IMR-90 (cell line): ENCODE measurements at regions not wholly inside any gene's neighbourhood (a gene's known extent, or its start where the extent isn't known, plus 50 kb on each side); places are given as distances from the start of the nearest gene placed in this dataset.

Experiments
- ATAC-seq: fragments of 200-7000 bp; cut with Tn5 transposase; 2 replicates; pipeline ENCODE4 v1.9.1; 2020; ENCODE audit warnings: low read depth, mild to moderate bottlenecking, moderate library complexity
- BruUV-seq: library from RNA; stranded (reverse); fragments of 400-500 nt; replicated peaks from 2 replicates; lab custom pipeline; 2021; lab: Mats Ljungman, UMichigan
- CTCF ChIA-PET: fragments of 300-600 bp; formaldehyde crosslinking; extraction: SDS; loops from one replicate; lab custom pipeline; 2021; ENCODE audit warnings: antibody characterized with exemption; lab: Yijun Ruan, JAX
- POLR2A ChIA-PET: fragments of 300-600 bp; sonication (Branson Sonifier 250); formaldehyde crosslinking; loops from one replicate; lab custom pipeline; 2022; ENCODE audit warnings: antibody characterized with exemption; ENCODE audit not compliant: unreplicated experiment; lab: Charles Lee
- DNase-seq: peaks from one replicate; pipeline ENCODE4 v3.0.0; 2013
- H2AFZ ChIP-seq: replicated peaks from 2 replicates; pipeline ENCODE3; 2013; ENCODE audit warnings: low read length, mild to moderate bottlenecking; ENCODE audit not compliant: poor library complexity
- H2AK5ac ChIP-seq: 2 replicates; pipeline ENCODE4 v1.6.1; 2013; ENCODE audit warnings: low read depth, low read length, inconsistent platforms
- H2AK9ac ChIP-seq: replicated peaks from 2 replicates; pipeline ENCODE3; 2013; ENCODE audit warnings: mild to moderate bottlenecking, low read depth, low read length, moderate library complexity; ENCODE audit not compliant: poor library complexity
- H2BK120ac ChIP-seq: 2 replicates; pipeline ENCODE4 v1.6.1; 2013; ENCODE audit warnings: low read depth, low read length, inconsistent platforms
- H2BK15ac ChIP-seq: 3 replicates; pipeline ENCODE4 v1.6.1; 2013; ENCODE audit warnings: low read depth, low read length, inconsistent platforms
- H2BK20ac ChIP-seq: 2 replicates; pipeline ENCODE4 v1.6.1; 2013; ENCODE audit warnings: low read depth, mild to moderate bottlenecking, inconsistent platforms, low read length, moderate library complexity
- H2BK5ac ChIP-seq: 2 replicates; pipeline ENCODE4 v1.6.1; 2013; ENCODE audit warnings: mild to moderate bottlenecking, low read depth, low read length, inconsistent platforms; ENCODE audit not compliant: poor library complexity, severe bottlenecking
- H3K14ac ChIP-seq: replicated peaks from 2 replicates; pipeline ENCODE4 v1.6.1; 2013; ENCODE audit warnings: low read depth, low read length, inconsistent platforms
- H3K18ac ChIP-seq: 2 replicates; pipeline ENCODE4 v1.6.1; 2013; ENCODE audit warnings: low read depth, low read length, control low read depth
- H3K23ac ChIP-seq: 2 replicates; pipeline ENCODE4 v1.6.1; 2013; ENCODE audit warnings: low read depth, low read length, inconsistent platforms
- H3K27ac ChIP-seq: 2 replicates; pipeline ENCODE4 v1.5.1; 2013; ENCODE audit warnings: mild to moderate bottlenecking, control low read depth, low read length; ENCODE audit not compliant: insufficient read depth
- H3K27me3 ChIP-seq: 2 replicates; pipeline ENCODE4 v1.6.1; 2013; ENCODE audit warnings: low read length; ENCODE audit not compliant: control insufficient read depth, insufficient read depth
- H3K36me3 ChIP-seq: 2 replicates; pipeline ENCODE4 v1.6.1; 2013; ENCODE audit warnings: low read length, mixed read lengths; ENCODE audit not compliant: control insufficient read depth, insufficient read depth
- H3K4ac ChIP-seq: 2 replicates; pipeline ENCODE4 v1.6.1; 2013; ENCODE audit warnings: low read depth, low read length, inconsistent platforms
- H3K4me1 ChIP-seq: 2 replicates; pipeline ENCODE4 v1.6.1; 2013; ENCODE audit warnings: low read length, mixed read lengths; ENCODE audit not compliant: control insufficient read depth, insufficient read depth
- H3K4me2 ChIP-seq: 2 replicates; pipeline ENCODE4 v1.6.1; 2013; ENCODE audit warnings: low read depth, mild to moderate bottlenecking, control low read depth, low read length, moderate library complexity
- H3K4me3 ChIP-seq: 2 replicates; pipeline ENCODE4 v1.5.1; 2013; ENCODE audit warnings: low read depth, mild to moderate bottlenecking, control low read depth, low read length, moderate library complexity; ENCODE audit not compliant: insufficient read depth
- H3K56ac ChIP-seq: 2 replicates; pipeline ENCODE4 v1.6.1; 2013; ENCODE audit warnings: low read length, inconsistent platforms; ENCODE audit not compliant: insufficient read depth; ENCODE audit errors: extremely low read depth
- H3K79me1 ChIP-seq, 2 experiments: 2 replicates each; pipeline ENCODE4 v1.6.1; 2013; ENCODE audit warnings: low read length in 2 of 2, inconsistent platforms in 1 of 2, low read depth in 1 of 2
- H3K9ac ChIP-seq: 2 replicates; pipeline ENCODE4 v1.6.1; 2013; ENCODE audit warnings: low read depth, low read length, control low read depth
- H3K9me1 ChIP-seq: 2 replicates; pipeline ENCODE4 v1.6.1; 2013; ENCODE audit warnings: low read length, inconsistent platforms; ENCODE audit not compliant: insufficient read depth
- H3K9me3 ChIP-seq: 2 replicates; pipeline ENCODE4 v1.6.1; 2013; ENCODE audit warnings: low read length; ENCODE audit not compliant: control insufficient read depth, insufficient read depth
- H4K20me1 ChIP-seq: 2 replicates; pipeline ENCODE4 v1.6.1; 2013; ENCODE audit warnings: low read length, inconsistent platforms; ENCODE audit not compliant: insufficient read depth
- H4K5ac ChIP-seq: 2 replicates; pipeline ENCODE4 v1.6.1; 2013; ENCODE audit warnings: mild to moderate bottlenecking, low read depth, low read length, control low read depth
- H4K8ac ChIP-seq, 2 experiments: 2 replicates each; pipeline ENCODE4 v1.6.1; 2013; ENCODE audit warnings: low read depth in 2 of 2, low read length in 2 of 2, control low read depth in 1 of 2, inconsistent platforms in 1 of 2
- H4K91ac ChIP-seq: 2 replicates; pipeline ENCODE4 v1.6.1; 2013; ENCODE audit warnings: low read depth, low read length, inconsistent platforms; ENCODE audit not compliant: insufficient read depth
- BHLHE40 ChIP-seq: fragments of 150-350 bp; IDR thresholded peaks from 2 replicates; pipeline ENCODE4 v1.6.1; 2016; ENCODE audit warnings: mild to moderate bottlenecking, low read depth, low read length
- CEBPB ChIP-seq: IDR thresholded peaks from 2 replicates; pipeline ENCODE4 v1.6.1; 2012; ENCODE audit warnings: low read depth, low read length, improper control_type of control experiment
- CHD1 ChIP-seq: IDR thresholded peaks from 2 replicates; pipeline ENCODE4 v1.6.1; 2012; ENCODE audit warnings: low read depth, low read length, improper control_type of control experiment
- CTCF ChIP-seq: conservative IDR thresholded peaks from 2 replicates; pipeline ENCODE4 v1.5.1; 2012; ENCODE audit warnings: mild to moderate bottlenecking, low read depth, low read length, improper control_type of control experiment
- ELK1 ChIP-seq: fragments of 150-350 bp; IDR thresholded peaks from 2 replicates; pipeline ENCODE4 v1.6.1; 2016; ENCODE audit warnings: low read depth, mild to moderate bottlenecking, low read length, moderate library complexity, borderline replicate concordance
- FOS ChIP-seq: fragments of 150-350 bp; IDR thresholded peaks from 2 replicates; pipeline ENCODE4 v1.6.1; 2016; ENCODE audit warnings: low read depth, low read length
- MAFK ChIP-seq: IDR thresholded peaks from 2 replicates; pipeline ENCODE4 v1.6.1; 2012; ENCODE audit warnings: low read depth, low read length, improper control_type of control experiment
- MAZ ChIP-seq: IDR thresholded peaks from 2 replicates; pipeline ENCODE4 v1.6.1; 2012; ENCODE audit warnings: low read depth, mild to moderate bottlenecking, low read length, improper control_type of control experiment, moderate library complexity, borderline replicate concordance
- MXI1 ChIP-seq: IDR thresholded peaks from 2 replicates; pipeline ENCODE4 v1.6.1; 2012; ENCODE audit warnings: low read depth, mild to moderate bottlenecking, low read length, moderate library complexity, borderline replicate concordance
- NFE2L2 ChIP-seq: fragments of 150-350 bp; IDR thresholded peaks from 2 replicates; pipeline ENCODE4 v1.6.1; 2016; ENCODE audit warnings: low read depth, mild to moderate bottlenecking, low read length
- POLR2A ChIP-seq: IDR thresholded peaks from 2 replicates; pipeline ENCODE4 v1.6.1; 2012; ENCODE audit warnings: mild to moderate bottlenecking, low read depth, low read length
- RAD21 ChIP-seq: IDR thresholded peaks from 2 replicates; pipeline ENCODE4 v1.6.1; 2012; ENCODE audit warnings: low read length, improper control_type of control experiment
- RCOR1 ChIP-seq: IDR thresholded peaks from 2 replicates; pipeline ENCODE4 v1.6.1; 2012; ENCODE audit warnings: mild to moderate bottlenecking, low read length, improper control_type of control experiment; ENCODE audit not compliant: insufficient replicate concordance
- RFX5 ChIP-seq: IDR thresholded peaks from 2 replicates; pipeline ENCODE4 v1.8.0; 2012; ENCODE audit warnings: low read depth, mild to moderate bottlenecking, low read length, moderate library complexity
- SMC3 ChIP-seq: fragments of 150-350 bp; IDR thresholded peaks from 2 replicates; pipeline ENCODE4 v1.6.1; 2016; ENCODE audit warnings: low read depth, mild to moderate bottlenecking, antibody characterized with exemption, low read length, moderate library complexity
- USF2 ChIP-seq: fragments of 150-350 bp; IDR thresholded peaks from 2 replicates; pipeline ENCODE4 v1.6.1; 2017; ENCODE audit warnings: mild to moderate bottlenecking, antibody characterized with exemption, low read length, low read depth
- WGBS, 2 experiments: methylation state at CpG; one replicate each; pipeline versions ENCODE4 v1.1.5 to v1.1.7; 2013; ENCODE audit warnings: missing lambda C conversion rate in 2 of 2; ENCODE audit not compliant: insufficient read length in 1 of 2; ENCODE audit errors: extremely low coverage in 2 of 2; 5-methylcytosine and 5-hydroxymethylcytosine counted together
- dilution Hi-C: fragments of 300-500 bp; cut with HindIII; formaldehyde crosslinking; loops from one replicate; pipeline ENCODE4 v1.14.3; 2018; ENCODE audit warnings: low sequenced_read_pairs; ENCODE audit not compliant: unreplicated experiment
- in situ Hi-C: fragments of 300-500 bp; cut with MboI; formaldehyde crosslinking; loops from 3 replicates; pipeline ENCODE4 v1.14.3; 2019; ENCODE audit warnings: low sequenced_read_pairs, inconsistent platforms, mixed read lengths
- intact Hi-C: fragments of 100-400 bp; cut with micrococcal nuclease; formaldehyde crosslinking; loops from 2 replicates; pipeline ENCODE4 v1.10.0; 2022

GRCh38 chr2:198909525-198910267, 548.0 kb downstream of the SATB2 start:
- no peak overlapping the region for H2AK5ac ChIP-seq
- H3K9me3 ChIP-seq = no peaks in the 10 kb centered on the region
- DNase-seq = no peak
- no peak for TF ChIP-seq MAZ
- TF ChIP-seq MXI1 = no peak
- no peak for TF ChIP-seq MAFK
- no peak for TF ChIP-seq CEBPB
- no peak for TF ChIP-seq POLR2A
- TF ChIP-seq BHLHE40 = no peak
- no peak for TF ChIP-seq RAD21
- TF ChIP-seq FOS = no peak
- TF ChIP-seq RCOR1 = no peak
- TF ChIP-seq NFE2L2 = no peak
- TF ChIP-seq CHD1 = no peak
- no peak for TF ChIP-seq CTCF
- no peak for TF ChIP-seq SMC3
- no peak for TF ChIP-seq ELK1
- no peak for TF ChIP-seq USF2
- no peak for TF ChIP-seq RFX5
- no peak overlapping the region for H3K23ac ChIP-seq
- H3K4me1 ChIP-seq = no peaks in the 10 kb centered on the region
- intact Hi-C loops (no loop called here), in situ Hi-C loops (no loop called here), dilution Hi-C loops (no loop called here)
- H3K4ac ChIP-seq = no peak overlapping the region
- H3K4me3 ChIP-seq = no peak overlapping the region
- no peaks in the 10 kb centered on the region for H4K20me1 ChIP-seq
- H3K18ac ChIP-seq = no peak overlapping the region
- H4K91ac ChIP-seq = no peak overlapping the region
- no peak overlapping the region for H2BK20ac ChIP-seq
- ChIA-PET CTCF (no interaction called here), POLR2A (no interaction called here)
- no CpG with 5 or more reads among the region's 2 CpGs for WGBS, 2 experiments
- H3K9ac ChIP-seq = no peak overlapping the region
- H3K14ac ChIP-seq = no peak overlapping the region
- no peak for ATAC-seq
- no peak overlapping the region for H4K5ac ChIP-seq
- no peak overlapping the region for H2BK120ac ChIP-seq
- no TSS peak for BruUV-seq
- H2BK5ac ChIP-seq = no peak overlapping the region
- H3K9me1 ChIP-seq = no peaks in the 10 kb centered on the region
- H3K56ac ChIP-seq = no peak overlapping the region
- no peaks in the 10 kb centered on the region for H3K79me1 ChIP-seq
- no peaks in the 10 kb centered on the region for H3K36me3 ChIP-seq
- no peak overlapping the region for H2BK15ac ChIP-seq
- H3K4me2 ChIP-seq = no peak overlapping the region
- H4K8ac ChIP-seq = no peak overlapping the region
- no peak overlapping the region for H3K27ac ChIP-seq
- H3K27me3 ChIP-seq = no peaks in the 10 kb centered on the region
- H2AFZ ChIP-seq = no peak overlapping the region
- no peak overlapping the region for H2AK9ac ChIP-seq
